ENCODE measurements at regions not wholly inside any gene's neighbourhood (a gene's known extent, or its start where the extent isn't known, plus 50 kb on each side); places are given as distances from the start of the nearest gene placed in this dataset.

GRCh38 chr4:121448231-121448630, 67.4 kb upstream of the QRFPR start (continued):
- TF ChIP-seq ZNF462 (CRISPR knock-in tag; IDR thresholded peaks at IDR 0.05): no peak
- TF ChIP-seq ETS1 (IDR thresholded peaks at IDR 0.05): no peak
- TF ChIP-seq, protein P1, sequence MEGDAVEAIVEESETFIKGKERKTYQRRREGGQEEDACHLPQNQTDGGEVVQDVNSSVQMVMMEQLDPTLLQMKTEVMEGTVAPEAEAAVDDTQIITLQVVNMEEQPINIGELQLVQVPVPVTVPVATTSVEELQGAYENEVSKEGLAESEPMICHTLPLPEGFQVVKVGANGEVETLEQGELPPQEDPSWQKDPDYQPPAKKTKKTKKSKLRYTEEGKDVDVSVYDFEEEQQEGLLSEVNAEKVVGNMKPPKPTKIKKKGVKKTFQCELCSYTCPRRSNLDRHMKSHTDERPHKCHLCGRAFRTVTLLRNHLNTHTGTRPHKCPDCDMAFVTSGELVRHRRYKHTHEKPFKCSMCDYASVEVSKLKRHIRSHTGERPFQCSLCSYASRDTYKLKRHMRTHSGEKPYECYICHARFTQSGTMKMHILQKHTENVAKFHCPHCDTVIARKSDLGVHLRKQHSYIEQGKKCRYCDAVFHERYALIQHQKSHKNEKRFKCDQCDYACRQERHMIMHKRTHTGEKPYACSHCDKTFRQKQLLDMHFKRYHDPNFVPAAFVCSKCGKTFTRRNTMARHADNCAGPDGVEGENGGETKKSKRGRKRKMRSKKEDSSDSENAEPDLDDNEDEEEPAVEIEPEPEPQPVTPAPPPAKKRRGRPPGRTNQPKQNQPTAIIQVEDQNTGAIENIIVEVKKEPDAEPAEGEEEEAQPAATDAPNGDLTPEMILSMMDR (conservative IDR thresholded peaks at IDR 0.05; ENCODE audit: low read depth in 2 of 2): no peak

DNA sequence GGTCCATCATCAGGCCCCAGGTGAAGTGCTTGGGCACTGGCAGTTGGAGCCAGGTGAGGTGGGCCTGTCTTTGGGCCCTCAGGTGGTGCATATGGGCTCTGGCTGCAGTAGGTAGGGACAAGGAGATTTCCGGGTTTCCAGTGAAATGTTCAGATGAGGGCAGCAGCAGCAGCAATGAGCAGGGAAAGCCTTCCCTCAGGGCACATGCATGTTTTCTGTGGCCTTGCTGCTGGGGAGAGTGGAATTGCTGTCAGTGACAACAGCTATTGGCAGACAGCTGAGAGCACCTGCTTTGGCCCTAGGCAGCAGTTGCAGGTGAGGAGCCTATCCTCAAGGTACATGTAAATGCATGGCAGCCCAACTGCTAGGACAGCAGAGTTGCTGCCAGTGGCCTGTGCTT, 58.9 kb upstream of the QRFPR start:
- Mint-ChIP-seq H3K27me3 (ENCODE audit: insufficient read depth, low read depth, poor library complexity) (no peaks in the 10 kb centered on the region), H3K27ac (no peak overlapping the region), H3K36me3 (ENCODE audit: low read depth) (peaks cover 7% of the 10 kb centered on the region), H3K4me3 (no peak overlapping the region), H3K4me1 (no peaks in the 10 kb centered on the region), H3K9me3 (peaks cover 14% of the 10 kb centered on the region)
- ATAC-seq (no peak; the same call in 2 of the 3 replicates), DNase-seq (ENCODE audit: low spot score) (no peak)
- H3K79me2 ChIP-seq (replicated peaks; ENCODE audit: insufficient read depth): no peaks in the 10 kb centered on the region
- no peak overlapping the region for H3K27ac ChIP-seq (ENCODE audit: low read depth)
- H2AFZ ChIP-seq: no peak overlapping the region
- H3K9me2 ChIP-seq (ENCODE audit: insufficient read depth): no peaks in the 10 kb centered on the region
- H3K4me1 ChIP-seq (ENCODE audit: insufficient read depth): no peaks in the 10 kb centered on the region
- H3K4me3 ChIP-seq: no peak overlapping the region
- H3K27me3 ChIP-seq (ENCODE audit: insufficient read depth): no peaks in the 10 kb centered on the region
- H3F3A ChIP-seq (replicated peaks; ENCODE audit: low read depth): no peaks in the 10 kb centered on the region
- no peak for TF ChIP-seq NANOG (IDR thresholded peaks at IDR 0.05; ENCODE audit: borderline replicate concordance)
- TF ChIP-seq, protein P1 (conservative IDR thresholded peaks at IDR 0.05; ENCODE audit: low read depth in 2 of 2): no peak
- no peak for TF ChIP-seq CREB1 (CRISPR knock-in tag; IDR thresholded peaks at IDR 0.05; ENCODE audit: low read depth)
- no peak for TF ChIP-seq EZH2phosphoT487 (IDR thresholded peaks at IDR 0.05; ENCODE audit: unreplicated experiment)
- TF ChIP-seq ETS1 (IDR thresholded peaks at IDR 0.05): no peak
- no peak for TF ChIP-seq REST (IDR thresholded peaks at IDR 0.05; ENCODE audit: unreplicated experiment)
- H3K36me3 ChIP-seq (ENCODE audit: insufficient read depth): peaks cover 3% of the 10 kb centered on the region; the same call in 1 of the 2 replicates
- H3K4me2 ChIP-seq: no peak overlapping the region
- H4K20me1 ChIP-seq (replicated peaks; ENCODE audit: insufficient read depth): no peaks in the 10 kb centered on the region

All from GM23338 (cell line).